B cell (primary cell): ENCODE measurements at regions not wholly inside any gene's neighbourhood (a gene's known extent, or its start where the extent isn't known, plus 50 kb on each side); places are given as distances from the start of the nearest gene placed in this dataset.

ENCODE experiments used
- EZH2 ChIP-seq: IDR thresholded peaks from 2 replicates; pipeline ENCODE4 v1.6.1; 2012; ENCODE audit warnings: borderline replicate concordance, low read depth, mild to moderate bottlenecking, moderate library complexity, low read length; ENCODE audit not compliant: insufficient read depth, poor library complexity, severe bottlenecking
- TF ChIP-seq, protein P1 (sequence below): fragments of 200-600 bp; IDR thresholded peaks from one replicate; pipeline ENCODE4 v1.8.0; 2022; ENCODE audit warnings: antibody characterized with exemption, mild to moderate bottlenecking

DNA sequence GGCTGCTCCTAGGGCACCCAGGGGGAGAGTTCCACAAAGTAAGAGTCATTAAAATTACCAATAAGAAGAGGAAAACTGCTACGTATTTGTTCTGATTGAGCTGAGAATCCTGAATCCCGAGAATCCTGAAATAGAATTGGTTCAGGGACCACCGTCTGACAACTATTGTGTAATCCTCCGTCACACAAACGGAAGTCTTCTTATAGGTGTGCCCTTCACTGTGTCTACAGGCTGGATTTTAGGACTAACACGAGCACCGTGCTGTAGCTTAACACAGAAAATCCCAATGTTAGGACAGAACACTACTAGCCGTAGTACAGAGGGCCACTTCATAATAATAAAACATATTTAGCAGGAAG, 50.6 kb upstream of the RNF182 start:
- no peak for TF ChIP-seq EZH2
- TF ChIP-seq, protein P1, sequence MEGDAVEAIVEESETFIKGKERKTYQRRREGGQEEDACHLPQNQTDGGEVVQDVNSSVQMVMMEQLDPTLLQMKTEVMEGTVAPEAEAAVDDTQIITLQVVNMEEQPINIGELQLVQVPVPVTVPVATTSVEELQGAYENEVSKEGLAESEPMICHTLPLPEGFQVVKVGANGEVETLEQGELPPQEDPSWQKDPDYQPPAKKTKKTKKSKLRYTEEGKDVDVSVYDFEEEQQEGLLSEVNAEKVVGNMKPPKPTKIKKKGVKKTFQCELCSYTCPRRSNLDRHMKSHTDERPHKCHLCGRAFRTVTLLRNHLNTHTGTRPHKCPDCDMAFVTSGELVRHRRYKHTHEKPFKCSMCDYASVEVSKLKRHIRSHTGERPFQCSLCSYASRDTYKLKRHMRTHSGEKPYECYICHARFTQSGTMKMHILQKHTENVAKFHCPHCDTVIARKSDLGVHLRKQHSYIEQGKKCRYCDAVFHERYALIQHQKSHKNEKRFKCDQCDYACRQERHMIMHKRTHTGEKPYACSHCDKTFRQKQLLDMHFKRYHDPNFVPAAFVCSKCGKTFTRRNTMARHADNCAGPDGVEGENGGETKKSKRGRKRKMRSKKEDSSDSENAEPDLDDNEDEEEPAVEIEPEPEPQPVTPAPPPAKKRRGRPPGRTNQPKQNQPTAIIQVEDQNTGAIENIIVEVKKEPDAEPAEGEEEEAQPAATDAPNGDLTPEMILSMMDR: no peak
